ENCODE measurements at regions not wholly inside any gene's neighbourhood (a gene's known extent, or its start where the extent isn't known, plus 50 kb on each side); places are given as distances from the start of the nearest gene placed in this dataset.

- TF ChIP-seq, protein P1, sequence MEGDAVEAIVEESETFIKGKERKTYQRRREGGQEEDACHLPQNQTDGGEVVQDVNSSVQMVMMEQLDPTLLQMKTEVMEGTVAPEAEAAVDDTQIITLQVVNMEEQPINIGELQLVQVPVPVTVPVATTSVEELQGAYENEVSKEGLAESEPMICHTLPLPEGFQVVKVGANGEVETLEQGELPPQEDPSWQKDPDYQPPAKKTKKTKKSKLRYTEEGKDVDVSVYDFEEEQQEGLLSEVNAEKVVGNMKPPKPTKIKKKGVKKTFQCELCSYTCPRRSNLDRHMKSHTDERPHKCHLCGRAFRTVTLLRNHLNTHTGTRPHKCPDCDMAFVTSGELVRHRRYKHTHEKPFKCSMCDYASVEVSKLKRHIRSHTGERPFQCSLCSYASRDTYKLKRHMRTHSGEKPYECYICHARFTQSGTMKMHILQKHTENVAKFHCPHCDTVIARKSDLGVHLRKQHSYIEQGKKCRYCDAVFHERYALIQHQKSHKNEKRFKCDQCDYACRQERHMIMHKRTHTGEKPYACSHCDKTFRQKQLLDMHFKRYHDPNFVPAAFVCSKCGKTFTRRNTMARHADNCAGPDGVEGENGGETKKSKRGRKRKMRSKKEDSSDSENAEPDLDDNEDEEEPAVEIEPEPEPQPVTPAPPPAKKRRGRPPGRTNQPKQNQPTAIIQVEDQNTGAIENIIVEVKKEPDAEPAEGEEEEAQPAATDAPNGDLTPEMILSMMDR (IDR thresholded peaks at IDR 0.05), result no peak
- TF ChIP-seq, protein P2, sequence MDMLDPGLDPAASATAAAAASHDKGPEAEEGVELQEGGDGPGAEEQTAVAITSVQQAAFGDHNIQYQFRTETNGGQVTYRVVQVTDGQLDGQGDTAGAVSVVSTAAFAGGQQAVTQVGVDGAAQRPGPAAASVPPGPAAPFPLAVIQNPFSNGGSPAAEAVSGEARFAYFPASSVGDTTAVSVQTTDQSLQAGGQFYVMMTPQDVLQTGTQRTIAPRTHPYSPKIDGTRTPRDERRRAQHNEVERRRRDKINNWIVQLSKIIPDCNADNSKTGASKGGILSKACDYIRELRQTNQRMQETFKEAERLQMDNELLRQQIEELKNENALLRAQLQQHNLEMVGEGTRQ (CRISPR knock-in tag; IDR thresholded peaks at IDR 0.05), result no peak
- no peak for TF ChIP-seq NR3C1 (CRISPR knock-in tag; conservative IDR thresholded peaks at IDR 0.05; ENCODE audit: low read depth)
- TF ChIP-seq JUN (CRISPR knock-in tag; IDR thresholded peaks at IDR 0.05), result no peak
- TF ChIP-seq, protein P3, sequence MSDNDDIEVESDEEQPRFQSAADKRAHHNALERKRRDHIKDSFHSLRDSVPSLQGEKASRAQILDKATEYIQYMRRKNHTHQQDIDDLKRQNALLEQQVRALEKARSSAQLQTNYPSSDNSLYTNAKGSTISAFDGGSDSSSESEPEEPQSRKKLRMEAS (CRISPR knock-in tag; IDR thresholded peaks at IDR 0.05), result no peak
- no peak for TF ChIP-seq CREM (CRISPR knock-in tag; IDR thresholded peaks at IDR 0.05)
- TF ChIP-seq FOXK1 (CRISPR knock-in tag; IDR thresholded peaks at IDR 0.05), result no peak
- TF ChIP-seq USF1 (CRISPR knock-in tag; IDR thresholded peaks at IDR 0.05), result no peak
- TF ChIP-seq ETV6 (CRISPR knock-in tag; IDR thresholded peaks at IDR 0.05), result no peak
- no peak for TF ChIP-seq NR1H2 (CRISPR knock-in tag; IDR thresholded peaks at IDR 0.05)
These were observed 220.6 kb downstream of the PTGER3 start for GRCh38 chr1:70827030-70827429.

All from WTC11 (cell line).